Esophagus muscularis mucosa (tissue), 2 donors: ENCODE measurements at regions not wholly inside any gene's neighbourhood (a gene's known extent, or its start where the extent isn't known, plus 50 kb on each side); places are given as distances from the start of the nearest gene placed in this dataset.

Source experiments
- EP300 ChIP-seq: sonication (generic); formaldehyde crosslinking; IDR thresholded peaks from one replicate; pipeline ENCODE4 v1.6.1; 2017; ENCODE audit warnings: antibody characterized with exemption
- POLR2A ChIP-seq: fragments of 450-650 bp; IDR thresholded peaks from one replicate; pipeline ENCODE4 v1.6.1; 2017; ENCODE audit warnings: antibody characterized with exemption, moderate library complexity, mild to moderate bottlenecking, low read depth

- TF ChIP-seq POLR2A (no peak), EP300 (no peak)
These were observed 124.4 kb upstream of the GORAB start for GRCh38 chr1:170407581-170407980.
